DMS114 treated with DMSO at 0.1 percent for 48 hours (cell line): ENCODE measurements at regions not wholly inside any gene's neighbourhood (a gene's known extent, or its start where the extent isn't known, plus 50 kb on each side); places are given as distances from the start of the nearest gene placed in this dataset.

Experiments
- DNase-seq: peaks from one replicate; lab custom pipeline; 2025; ENCODE audit not compliant: unreplicated experiment; lab: John Stamatoyannopoulos, UW

DNA sequence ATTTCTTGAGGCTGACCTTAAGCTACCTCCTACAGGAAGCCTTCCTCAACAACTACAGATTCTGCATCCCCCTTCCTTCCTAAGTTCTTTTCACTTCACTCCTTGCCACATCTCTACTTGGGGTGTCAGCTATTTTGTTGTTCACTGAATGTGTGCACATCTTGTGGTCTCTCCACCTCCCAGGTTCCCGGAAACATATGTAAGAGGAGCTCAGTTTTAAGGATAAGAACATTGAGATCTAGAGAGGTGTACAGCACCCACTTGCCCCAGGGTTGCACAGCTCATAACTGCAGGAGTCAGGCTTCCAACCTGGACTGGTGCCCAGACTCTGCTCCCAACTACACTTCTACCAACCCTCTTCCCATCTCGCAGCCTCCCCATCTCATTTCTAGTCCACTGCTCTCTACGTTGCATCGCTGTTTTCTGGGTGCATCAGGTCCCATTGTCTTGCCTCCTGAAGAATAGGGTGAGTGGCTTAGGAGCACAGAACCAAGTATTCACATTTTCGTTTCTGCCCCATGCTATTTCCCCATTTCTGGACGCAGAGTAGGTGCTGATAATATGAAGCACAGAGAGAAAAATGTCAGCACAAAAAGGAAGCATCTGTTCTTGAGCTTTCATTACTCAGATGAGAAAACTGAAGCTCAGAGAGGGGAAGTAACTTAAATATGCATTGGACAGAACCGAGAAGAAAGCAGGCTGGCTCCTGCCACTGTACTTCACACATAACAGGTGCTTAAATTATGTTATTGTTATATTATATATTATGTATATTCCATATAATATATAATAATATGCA lies 292.0 kb upstream of the CCL2 start:
- DNase-seq, result no peak

DNA sequence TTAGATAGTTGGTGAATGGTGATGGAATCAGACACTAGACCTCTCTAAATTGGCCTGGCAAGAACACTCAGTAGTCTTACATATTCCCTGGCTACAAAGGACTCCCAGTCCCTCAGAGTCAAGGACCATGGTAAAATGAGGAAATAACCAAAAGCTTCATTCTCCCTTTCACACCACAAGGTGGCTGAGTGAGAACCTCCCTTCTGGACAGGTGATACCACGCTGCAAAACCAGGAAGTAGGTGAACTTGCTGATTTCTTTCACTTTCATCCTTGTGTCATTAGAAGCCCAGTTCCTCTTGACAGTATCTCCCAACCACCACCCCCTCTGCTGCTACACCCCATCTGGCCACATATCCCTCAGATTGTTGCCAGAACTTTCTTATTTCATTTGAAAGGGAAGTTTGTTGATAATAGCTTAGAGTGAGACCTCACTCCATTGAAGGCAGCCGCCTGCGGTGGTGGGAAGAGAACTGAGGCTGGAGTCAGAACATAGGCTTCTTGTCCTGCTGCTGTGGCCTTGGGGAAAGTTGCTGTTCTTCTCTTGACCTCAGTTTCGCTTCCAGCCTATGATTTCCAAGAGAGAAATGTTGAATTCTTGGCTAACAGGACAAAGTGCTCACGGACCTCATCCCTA lies 290.6 kb upstream of the CCL2 start:
- DNase-seq, result no peak

DNA sequence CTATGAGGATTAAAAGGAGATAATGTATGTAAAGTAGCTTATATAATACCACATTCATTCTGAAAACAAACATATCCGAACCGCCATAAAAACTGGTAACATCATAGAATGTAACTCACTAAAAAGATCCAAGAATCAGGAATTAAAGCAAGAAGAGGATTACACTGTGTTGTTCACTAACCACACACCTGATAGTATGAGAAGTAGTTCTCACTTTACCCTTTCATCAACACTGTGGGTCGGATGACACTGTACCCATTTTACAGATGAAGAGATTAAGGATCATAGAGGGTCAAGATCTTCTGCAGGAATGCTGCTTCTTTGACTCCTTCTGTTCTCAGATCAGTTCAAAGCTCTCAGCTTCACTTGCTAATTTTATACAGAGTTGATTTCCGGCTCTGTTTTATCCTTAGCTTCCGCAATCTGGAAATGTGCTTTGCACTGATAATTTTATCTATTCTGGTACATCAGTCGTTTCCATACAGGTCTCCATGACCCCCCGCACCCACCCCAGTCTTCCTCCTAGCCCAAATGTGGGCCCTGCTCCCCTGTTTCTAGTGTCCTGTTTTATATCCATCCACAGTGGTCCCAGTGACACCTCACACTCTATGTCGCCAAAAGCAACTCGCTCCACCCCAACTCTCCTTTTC lies 288.6 kb upstream of the CCL2 start:
- DNase-seq, result no peak

DNA sequence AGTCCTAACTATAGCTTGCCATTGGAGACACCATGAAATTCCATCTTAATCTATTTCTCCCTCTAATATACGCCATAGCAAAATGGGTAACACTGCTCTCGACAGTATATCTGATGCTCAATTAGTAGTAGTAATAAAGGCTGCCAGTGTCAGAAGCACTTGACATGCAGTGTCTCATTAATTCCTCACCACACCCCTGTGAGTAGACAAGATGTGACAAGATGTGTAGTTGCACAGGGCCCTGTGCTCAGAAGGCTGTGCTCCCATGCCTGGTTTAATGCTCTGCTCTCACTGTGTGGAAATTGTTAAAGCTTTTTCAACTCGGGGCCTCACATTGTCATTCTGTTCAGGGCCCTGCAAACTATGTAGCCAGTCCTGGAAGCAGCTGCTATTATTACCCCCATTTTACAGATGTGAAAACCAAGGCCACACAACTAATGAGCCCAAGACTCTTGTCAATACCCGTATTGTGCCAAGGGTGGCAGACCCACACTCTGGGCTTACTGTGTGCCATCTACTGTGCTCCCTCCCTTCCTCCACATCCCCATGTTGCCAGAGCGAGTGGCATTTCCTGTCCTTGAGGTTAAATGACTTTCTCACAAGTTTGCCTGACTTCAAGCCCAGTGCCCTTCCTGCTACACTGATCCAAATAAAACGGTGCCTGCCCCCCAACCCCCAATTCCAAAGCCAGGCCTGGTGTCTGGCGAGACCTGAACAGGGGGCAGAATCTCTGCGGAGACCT lies 287.3 kb upstream of the CCL2 start:
- DNase-seq, result no peak

DNA sequence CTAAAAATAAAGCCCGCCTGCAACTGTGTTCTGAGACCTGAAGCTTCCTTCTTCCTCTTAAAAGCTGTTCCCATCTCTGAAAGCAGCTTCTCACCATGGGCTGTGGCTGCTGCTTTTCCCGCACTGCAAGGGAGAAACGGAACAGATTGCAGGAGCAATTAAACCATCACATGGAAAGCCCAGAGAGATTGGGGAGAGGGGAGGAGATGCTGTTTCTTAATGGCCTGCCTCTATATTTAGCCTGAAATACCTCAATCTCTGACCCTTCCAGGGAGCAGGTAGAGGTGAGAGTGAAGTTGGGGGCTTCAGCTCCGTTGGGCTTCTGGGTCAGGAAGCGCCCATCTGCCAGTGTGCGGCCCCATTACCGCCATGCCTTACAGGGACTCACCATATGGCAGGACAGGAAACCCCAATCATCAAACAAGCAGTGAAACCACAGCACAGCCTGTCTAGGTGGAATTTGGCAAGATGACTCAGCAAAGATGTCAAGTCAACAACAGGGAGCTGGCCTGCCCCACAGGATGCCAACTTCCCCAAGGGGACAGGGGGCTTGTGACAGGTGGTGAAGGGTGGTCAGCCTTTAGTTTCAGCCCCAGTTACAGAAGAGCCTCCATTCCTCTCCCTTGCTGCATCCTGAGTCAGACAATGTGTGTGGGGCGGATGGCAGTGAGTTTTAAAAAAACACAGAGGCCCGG lies 286.6 kb upstream of the CCL2 start:
- DNase-seq, result no peak

DNA sequence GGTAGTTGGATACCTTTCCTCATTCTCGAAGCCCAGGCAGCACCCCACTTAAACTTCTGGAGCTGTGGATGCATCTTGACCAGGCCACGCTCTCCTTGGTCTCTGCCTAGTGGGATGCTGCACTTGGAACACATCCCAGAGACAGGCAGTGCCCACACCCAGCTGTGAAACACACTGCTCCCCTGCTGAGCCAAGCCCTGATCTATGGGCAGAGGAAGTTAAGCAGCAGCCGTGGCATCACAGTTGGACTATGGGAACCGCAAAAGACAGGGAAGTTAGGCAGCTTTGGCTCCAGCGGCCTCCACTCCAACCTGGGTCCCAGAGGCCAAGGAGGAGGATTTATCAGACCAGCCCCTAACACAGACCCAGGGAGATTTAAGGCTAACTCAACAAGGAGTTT lies 284.8 kb upstream of the CCL2 start:
- no peak for DNase-seq

DNA sequence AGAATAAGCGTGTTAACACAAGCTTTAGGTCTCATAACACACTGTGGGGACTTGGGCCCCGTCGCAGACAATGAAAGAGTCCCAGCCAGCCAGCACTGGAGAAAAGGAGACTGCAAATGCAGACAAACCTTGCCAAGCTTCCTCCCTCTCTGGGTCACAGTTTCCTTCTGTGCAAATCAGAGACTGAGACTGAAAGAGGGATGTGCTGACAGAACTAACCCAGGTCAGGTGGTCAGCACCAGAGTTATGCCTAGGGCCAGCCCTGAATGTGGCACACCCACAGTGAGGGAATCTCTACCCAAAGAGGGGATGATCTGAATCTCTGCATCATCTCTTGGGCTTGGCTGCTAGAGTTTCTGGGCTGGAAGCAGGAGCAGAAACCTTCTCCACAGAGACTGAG lies 282.3 kb upstream of the CCL2 start:
- no peak for DNase-seq

DNA sequence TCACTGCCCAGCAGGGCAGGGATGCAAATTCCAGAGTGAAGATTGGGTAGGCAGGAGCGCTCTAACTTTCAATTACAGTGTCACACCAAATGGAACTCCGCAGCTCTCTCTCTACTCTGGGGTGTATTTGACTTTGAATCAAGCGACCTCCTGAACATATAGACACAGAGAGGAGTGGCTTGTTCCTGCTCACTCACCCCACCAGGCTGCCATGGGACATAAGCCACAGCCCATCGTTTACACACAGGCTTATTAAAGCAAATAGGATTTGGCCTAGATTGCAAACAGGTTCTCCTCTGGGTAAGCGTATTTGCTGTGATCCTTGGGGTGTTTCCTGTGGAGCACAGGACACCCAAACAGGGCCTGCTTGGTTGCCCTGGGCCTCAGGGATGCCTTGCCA lies 281.6 kb upstream of the CCL2 start:
- no peak for DNase-seq

DNA sequence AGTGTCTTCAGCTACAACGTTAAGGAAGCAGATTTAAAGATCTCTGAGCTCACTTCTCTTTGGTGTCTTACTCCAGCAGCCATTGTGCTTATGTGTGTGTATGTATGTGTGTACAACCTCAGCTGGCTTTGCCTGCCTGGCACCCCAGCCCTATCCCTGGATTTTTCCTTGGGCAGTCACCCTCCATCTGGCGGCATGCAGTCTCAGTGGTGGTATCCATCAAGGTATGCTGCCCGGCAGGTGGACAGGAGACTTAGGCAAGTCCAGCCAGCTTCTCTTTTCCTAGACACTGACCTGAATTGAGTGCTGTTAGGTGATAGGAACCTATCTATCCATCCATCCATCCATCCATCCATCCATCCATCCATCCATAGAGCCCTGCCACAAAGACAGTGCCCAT lies 280.8 kb upstream of the CCL2 start:
- no peak for DNase-seq

DNA sequence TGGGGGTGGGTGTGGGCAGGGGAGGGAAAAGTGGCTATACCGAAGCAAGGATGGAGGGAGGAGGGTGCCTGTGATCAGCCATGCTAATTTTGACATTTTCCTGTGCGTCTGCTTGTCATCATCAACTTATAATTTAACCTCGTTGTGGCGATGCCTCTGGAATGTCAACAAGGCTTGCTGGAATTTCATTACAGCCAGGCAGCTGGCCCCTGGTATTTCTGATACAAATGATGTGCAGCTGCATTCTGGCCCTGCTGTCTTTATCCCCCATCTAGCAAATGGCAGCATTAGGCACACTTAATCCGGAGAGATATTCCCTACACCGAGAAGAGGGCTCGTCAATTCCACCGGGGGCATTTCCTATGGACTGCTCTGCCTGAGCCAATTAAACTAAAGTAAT lies 278.3 kb upstream of the CCL2 start:
- no peak for DNase-seq

DNA sequence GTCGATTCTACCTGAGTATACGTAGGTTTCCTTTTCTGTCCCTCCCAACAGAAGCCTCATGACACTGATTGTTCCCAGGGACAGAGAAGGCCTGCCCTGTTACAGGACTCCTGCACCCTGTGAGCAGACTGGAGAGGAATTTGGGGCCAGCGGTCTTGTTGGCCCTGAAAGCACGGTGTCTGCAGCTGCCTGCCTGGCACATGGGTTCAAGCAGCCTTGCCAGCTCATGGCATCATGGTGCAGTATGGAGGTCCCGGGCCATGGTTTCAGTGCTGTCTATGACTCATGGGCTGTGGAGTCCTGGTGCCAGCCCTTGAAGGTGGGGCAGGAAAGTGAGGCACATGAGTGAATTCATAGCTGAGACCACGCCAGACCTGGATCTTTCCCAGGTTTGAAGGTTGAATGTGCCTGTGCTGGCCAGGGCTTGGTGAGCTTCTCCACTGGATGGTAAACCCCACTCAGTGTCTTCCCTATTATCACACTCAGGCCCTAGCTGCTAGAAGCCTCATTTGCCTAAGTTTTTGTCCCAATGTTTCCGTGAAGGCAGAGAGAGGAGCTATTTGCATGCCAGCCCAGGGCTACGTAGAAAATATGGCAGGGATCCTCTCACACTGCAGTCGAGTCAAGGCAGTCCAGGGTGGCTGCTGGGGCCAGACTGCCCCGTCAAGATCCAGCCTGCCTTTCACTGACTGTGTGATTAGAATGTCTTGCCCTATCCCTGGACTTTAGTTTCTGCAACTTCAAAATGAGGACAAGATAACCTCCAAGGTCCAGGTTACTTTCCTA lies 277.2 kb upstream of the CCL2 start:
- DNase-seq, result no peak

DNA sequence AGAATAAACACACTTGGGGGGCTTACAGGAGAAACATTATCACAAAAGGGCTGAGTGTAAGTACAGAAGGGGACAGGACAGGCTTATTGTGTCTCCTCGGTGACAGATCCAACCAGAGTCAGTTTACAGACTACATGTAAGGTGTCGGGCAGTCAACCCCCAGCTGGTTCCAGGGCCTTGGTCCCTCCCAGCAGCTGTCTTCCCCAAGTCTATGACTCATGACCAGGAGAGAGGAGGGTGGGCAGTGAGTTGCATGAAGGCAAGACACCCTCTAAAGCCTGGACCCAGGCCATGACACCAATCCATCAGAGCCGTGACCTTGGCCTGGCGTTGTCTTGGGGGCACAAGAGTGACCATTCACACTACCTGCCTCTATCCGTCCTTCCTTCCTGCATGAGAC lies 276.2 kb upstream of the CCL2 start:
- DNase-seq, result no peak

DNA sequence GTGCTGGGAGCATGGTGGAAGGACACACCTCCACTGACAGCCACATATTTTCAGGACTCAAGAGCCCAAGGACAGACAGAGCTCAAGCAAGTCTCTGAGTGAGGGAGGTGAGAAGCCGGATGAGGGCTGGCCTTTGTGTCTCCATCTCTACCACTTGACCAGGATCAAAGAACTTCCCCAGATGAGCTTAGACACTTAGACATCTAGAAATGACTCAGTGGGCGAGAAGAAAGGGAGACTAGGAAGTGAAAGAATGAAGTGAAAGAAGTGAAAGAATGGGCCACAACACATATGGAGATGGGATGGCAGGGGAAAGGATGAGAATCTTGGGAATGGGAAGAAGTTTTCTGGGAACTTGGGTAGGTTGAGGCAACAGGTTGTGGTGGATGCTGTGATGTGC lies 274.9 kb upstream of the CCL2 start:
- no peak for DNase-seq

DNA sequence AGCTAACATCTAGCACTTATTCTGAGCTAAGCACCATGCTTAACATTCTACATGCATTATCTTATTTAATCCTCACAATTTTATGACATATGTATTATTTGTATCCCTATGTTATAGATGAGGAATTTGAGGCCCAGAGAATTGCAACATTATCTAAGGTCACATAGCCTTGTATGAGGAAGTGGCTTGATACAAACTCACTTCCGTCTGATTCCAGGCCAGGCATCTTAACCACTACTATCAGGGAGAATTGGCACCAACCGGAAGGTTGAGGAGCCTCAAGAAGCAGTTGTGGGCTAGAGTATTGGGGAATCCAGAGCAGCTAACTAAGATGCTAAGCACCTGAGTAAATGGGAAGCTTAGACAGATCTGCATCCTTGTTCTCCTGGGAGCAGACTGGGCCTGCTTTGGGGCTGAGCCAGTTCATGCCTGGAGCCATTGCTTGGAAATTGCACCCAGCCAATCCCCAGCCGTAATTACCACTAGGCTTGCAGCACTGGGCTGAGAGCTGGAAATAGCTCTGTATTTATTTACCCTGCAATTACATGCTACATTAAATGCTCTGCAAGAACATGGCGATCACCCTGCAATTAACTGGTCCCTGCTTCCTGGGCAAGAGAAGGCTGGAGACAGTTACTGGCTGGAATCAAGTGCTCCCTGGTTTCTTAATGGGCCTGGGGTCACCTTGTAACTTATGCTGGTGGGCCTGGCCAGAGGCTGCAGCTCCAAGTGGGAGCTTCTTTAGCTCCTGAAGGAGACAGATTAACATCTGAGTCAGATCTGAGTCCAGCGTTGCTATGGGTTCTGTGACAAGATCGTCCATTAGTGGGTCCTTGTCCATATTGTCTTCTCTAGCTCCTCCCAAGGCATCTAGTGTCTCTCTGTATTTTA lies 273.1 kb upstream of the CCL2 start:
- DNase-seq, result no peak

DNA sequence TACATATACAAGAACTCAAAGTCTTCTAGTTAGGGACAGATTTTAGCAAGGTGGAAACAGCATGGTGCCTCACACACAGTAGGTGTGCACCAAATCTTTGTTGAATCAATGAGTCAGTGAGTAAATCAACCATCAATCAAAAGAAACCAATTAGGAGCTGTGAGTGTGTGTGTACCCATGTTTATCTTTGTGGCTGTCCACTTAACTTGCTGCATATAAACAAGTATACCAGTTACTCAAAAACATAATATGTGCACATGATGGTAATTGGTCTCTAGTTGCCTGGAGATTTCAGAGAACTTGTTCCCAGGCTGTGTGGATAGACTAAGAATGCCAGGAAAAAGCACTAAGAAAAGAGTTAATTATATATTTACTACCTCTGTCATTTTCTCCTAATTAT lies 272.2 kb upstream of the CCL2 start:
- no peak for DNase-seq

DNA sequence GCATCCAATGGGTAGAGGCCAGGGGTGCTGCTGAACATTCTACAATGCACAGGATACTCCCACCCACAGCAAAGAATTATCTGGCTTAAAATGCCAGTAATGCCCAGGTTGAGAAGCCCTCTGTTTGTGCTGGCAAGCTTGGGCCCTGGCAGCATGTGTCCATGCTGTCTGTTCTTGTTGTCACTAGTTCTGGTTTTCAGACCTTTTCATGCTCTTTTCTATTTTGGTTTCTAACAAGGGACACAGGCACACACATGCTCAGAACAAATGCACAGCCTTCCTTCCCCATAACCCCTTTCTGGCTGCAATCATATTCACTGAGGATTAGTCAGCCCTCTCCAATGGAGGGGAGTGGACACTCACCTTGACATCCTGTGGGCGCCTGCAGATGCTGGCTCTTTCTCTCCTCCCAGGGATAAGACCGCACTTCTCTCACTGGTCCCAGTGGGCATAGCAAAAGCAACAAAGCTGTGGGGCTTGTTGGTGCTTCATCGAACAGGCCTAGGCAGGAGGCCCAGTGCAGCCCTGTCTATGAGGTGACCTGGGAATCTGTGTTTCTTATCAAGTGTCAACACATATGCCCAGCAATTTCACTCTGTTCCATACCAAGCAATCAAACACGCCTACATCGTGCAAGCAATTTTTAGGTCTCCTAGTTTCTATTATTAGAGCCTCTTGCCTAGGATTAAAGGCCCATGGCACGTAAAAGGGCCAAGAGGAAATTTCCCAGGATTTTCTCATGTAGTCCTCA lies 271.1 kb upstream of the CCL2 start:
- no peak for DNase-seq

DNA sequence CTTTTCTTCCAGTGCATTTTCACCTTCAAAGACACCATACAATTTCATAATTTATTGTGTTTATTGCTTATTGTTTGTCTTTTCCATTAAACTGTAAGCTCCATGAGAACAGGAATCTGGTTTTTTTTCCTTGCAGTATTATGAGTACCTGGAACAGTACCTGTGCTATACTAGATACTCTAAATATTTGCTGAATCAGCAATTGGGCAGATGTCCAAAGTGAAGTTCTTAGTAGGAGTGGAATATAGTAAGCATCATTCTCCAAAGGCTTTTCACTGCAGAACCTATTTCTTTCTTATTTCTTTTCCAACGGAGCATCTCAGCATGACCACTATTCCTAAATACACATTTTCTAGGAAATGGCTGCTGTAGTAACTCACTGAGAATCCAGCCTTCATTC lies 269.0 kb upstream of the CCL2 start:
- no peak for DNase-seq

DNA sequence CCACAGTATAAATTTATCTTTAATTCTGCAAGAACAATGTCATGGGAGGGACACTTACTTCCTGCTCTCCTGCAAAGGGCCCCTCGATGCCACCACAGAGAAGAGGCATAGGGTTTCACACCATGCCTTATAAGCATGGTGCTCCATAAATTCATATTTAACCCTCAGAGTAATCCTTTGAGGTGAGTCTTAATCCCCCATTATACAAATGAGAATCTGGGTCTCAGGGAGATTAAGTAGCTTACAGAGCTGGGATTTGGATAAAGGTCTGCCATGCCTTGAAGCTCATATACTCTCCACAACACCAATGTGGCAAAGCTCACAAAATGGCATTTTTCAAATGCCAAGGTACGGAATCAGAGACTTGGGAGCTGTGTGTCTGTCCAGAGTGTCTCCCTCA lies 268.5 kb upstream of the CCL2 start:
- DNase-seq, result no peak

DNA sequence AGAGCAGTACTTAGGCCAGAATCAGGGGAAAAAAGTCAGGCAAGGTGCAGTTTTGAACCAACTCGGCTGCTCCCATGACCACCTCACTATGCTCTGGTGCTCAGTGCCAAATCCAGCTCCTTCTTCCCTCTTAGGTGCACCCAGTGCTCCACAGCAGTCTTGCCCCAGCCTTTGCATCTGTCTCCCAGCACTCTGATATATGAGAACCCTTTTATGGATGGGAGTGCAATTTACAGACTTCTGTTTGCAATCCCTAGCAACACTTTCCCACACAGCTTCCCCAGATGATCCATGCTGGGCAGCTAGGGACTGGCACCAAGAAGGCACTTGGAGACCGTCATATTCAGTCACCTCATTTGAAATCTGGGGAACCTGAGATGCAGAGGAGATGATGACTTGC lies 267.9 kb upstream of the CCL2 start:
- DNase-seq, result no peak
